GM12873 (cell line): ENCODE measurements at regions not wholly inside any gene's neighbourhood (a gene's known extent, or its start where the extent isn't known, plus 50 kb on each side); places are given as distances from the start of the nearest gene placed in this dataset.

Experiments
- TF ChIP-seq, protein P1 (sequence below): IDR thresholded peaks from 2 replicates; pipeline ENCODE4 v1.5.1; 2012; ENCODE audit warnings: low read depth, mild to moderate bottlenecking, moderate library complexity, low read length, control low read depth; ENCODE audit not compliant: insufficient read depth; ENCODE audit errors: missing control alignments

DNA sequence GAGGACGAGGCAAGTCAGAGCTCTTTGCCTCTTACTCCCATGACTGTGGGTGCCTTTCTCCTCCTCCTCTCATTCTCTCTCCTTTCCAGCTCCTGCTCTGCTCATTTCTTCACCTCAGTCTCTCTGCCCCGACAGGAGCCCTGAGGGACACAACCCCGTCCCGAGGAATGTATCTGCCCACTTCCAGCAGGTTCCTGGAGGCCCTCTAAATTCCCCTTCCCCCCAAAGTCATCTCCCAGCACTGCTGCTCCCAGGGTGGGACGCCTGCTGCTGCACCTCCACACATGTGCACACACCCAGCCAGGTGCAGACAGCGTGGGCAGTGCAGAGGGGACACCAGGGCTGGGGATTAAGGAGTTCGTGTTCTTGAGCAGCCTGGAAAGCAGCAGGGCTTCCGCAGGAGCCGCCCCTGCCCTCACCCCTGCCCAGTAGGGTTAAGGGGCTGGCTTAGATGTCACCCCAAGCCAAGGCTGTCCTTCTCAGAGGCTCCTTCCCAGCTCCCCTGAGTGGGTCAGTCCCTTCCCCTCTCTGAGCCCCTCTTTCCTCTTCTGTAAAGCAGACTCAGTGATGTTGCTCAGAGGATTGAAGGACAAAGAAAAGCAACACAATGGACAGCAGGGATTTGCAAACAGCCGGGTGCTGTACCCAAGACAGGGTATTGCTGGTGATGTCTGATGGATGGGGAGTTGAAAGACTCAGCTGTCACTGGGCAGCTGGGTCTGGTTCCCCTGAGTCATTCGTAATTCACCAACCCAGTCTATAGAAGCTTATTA is 346.0 kb downstream of the MATN1 start:
- TF ChIP-seq, protein P1, sequence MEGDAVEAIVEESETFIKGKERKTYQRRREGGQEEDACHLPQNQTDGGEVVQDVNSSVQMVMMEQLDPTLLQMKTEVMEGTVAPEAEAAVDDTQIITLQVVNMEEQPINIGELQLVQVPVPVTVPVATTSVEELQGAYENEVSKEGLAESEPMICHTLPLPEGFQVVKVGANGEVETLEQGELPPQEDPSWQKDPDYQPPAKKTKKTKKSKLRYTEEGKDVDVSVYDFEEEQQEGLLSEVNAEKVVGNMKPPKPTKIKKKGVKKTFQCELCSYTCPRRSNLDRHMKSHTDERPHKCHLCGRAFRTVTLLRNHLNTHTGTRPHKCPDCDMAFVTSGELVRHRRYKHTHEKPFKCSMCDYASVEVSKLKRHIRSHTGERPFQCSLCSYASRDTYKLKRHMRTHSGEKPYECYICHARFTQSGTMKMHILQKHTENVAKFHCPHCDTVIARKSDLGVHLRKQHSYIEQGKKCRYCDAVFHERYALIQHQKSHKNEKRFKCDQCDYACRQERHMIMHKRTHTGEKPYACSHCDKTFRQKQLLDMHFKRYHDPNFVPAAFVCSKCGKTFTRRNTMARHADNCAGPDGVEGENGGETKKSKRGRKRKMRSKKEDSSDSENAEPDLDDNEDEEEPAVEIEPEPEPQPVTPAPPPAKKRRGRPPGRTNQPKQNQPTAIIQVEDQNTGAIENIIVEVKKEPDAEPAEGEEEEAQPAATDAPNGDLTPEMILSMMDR: no peak

DNA sequence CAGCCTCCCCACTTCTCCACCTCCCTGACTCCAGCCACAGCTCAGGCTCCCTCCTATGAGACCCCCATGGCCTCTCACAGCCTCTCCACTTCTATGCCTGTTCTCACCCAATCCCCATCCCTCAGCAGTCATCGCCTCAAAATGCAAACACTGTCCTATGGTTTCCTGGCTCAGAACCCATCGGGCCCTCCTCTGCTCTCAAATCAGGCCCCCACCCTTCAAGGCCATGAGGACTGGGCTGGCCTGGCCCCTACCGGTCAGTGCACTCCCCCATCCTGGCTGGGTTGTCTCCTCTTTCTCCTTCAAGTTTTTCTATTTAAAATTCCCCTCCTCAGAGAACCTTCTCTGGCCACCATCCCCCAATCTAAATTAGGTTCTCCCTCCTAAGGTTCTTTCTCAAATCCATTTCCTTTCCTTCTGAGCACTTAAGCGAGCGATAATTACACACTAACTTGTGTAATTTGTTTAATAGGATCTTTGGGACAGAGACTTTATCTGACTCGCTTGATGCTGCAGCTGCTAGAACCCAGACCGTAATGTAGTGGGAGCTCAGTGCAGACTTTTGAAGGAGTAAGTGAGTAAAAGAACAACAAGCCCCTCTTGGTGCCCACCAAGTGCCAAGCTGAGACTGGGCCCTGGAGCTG is 347.2 kb downstream of the MATN1 start:
- TF ChIP-seq, protein P1: no peak

DNA sequence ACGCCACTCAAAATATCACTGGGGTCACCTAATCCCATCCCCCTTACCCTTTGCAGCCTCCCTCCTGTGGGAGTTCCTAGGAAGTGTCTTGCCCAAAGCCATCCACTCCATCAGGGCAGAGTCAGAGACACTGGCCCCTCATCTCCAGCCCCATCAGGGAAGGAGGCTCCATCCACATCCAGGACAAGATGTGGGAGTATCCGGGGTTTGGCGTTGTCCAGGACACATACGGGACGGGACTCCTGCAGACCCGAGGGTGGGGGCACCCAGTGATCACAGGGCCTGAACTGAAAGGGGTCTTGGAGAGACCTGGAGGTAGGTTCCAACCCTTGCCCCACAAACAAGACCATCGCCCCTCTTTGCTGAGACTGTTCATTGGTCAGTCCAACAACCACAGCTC is 348.2 kb downstream of the MATN1 start:
- TF ChIP-seq, protein P1: no peak

DNA sequence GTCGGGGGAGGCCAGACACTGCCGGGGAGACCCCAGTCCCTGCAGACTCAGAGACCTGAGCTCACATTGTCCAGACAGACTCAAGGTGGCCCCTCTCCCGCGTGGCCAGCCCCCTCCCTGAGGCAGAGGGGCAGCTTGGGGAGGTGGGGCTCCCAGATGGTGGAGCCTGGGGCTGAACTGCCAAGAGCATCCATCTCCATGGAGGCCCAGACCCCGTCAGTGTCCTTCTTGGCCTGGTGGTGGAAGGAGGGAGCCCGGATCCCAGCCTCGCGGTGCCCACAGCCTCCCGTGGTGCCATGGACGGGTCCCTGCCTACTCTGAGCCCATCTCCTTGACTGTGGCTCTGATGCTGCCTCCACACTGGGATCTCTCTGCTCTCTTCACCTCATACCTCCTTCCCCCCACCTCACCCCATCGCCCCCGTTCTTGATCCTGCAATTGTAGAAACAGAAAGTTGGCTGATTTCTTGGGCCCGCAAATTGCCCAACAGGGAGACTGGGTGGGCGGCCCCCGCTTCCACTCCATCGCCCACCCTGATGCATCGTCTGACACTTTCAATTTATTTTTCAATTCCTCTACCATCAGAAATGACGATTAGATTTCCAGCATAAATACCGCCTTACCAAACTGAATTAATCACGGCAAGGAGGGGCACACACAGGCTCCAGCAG is 348.9 kb downstream of the MATN1 start:
- TF ChIP-seq, protein P1: no peak

DNA sequence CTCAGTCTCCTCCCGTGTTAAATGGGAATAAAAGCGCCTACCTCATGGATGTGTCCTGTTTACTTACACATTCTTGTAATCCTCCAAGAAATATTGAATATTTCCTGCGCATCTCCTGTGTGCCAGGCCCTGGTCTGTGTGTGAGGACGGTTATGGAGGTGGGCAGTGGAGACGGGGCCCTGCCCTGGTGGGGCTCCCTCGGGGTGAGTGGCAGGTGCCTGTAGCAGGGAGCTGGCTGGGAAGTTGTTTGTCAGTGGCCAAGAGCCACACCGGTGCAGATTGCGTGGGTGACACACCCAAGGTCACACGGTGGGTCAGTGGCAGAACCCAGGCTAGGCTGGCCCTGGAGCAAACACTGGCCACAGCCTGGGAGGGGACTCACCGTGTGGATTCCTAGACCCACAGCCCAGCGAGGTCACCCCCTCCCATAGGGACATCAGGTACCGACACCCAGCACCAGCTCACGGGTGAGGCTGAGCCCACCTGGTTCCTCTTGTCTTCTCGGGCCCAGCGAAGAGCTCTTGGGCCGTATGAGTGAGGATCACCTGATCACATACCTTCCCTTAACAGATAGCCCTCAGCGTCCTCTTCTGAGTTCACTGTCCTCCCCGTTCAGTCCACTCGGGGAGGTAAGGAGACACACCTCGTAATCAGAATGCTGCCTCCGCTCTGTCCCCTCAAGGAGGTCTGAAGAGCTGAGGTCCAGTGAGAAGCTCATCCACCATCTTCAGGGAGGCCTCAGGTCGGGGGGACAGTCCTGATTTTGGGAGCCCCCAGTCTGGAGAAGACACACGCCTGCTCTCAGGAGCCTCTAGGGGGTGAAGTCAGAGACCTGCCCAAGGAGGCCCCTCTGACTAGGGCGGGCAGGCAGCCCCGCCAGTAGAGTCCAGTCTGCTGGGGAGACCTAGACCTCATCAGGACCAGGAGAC is 349.6 kb downstream of the MATN1 start:
- TF ChIP-seq, protein P1: no peak

DNA sequence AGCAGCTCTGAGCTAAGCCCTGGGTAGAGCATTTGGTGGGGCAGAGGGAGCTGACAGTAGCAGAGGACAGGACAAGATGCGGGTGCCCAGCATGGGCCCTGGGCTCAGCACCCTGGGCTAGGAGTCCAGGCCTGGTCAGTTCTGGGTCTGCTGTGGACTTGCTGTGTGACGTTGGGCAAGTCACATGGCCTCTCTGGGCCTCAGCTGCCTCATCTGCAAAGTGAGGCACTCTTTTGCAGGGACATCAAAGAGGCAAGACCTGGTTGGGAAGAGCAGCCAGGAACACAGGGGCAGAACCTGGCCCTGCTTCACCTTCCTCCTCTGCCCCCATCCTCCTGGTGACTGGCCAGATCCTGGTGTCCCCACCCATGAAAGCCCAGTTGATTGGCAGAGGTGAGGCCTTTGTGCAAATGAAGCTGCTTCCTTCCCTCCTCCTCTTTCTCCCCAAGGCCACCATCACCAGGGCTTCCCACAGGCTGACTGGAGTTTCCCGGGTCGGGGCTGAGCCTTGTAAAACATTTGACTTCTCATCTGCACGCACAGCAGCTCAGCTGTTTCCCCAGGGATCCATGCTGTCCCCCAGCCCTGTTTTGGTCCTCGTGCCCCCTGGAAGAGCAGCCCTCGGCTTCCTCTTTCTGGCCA is 350.5 kb downstream of the MATN1 start:
- TF ChIP-seq, protein P1: no peak
